HG03442 (cell line): ENCODE measurements at regions not wholly inside any gene's neighbourhood (a gene's known extent, or its start where the extent isn't known, plus 50 kb on each side); places are given as distances from the start of the nearest gene placed in this dataset.
"Not testable (repeated sequence)": the region's sequence is repeated elsewhere in the genome, so short reads cannot be mapped to it uniquely, and the experiment has no call there.

Source experiments
- ATAC-seq: cut with Tn5 transposase; IDR thresholded peaks from one replicate; pipeline ENCODE4 v1.9.1; 2021; ENCODE audit warnings: mild to moderate bottlenecking, moderate library complexity; ENCODE audit not compliant: unreplicated experiment

GRCh38 chr14:55803873-55804553 lies 224.0 kb downstream of the KTN1 start:
- no peak for ATAC-seq

GRCh38 chr14:55805250-55805649 lies 225.2 kb downstream of the KTN1 start:
- ATAC-seq: no peak

- peak; percentile 79 for ATAC-seq
Measured at GRCh38 chr14:55807053-55807880, 227.3 kb downstream of the KTN1 start.

GRCh38 chr14:55807881-55808379 lies 227.9 kb downstream of the KTN1 start:
- ATAC-seq: no peak

GRCh38 chr14:55813630-55814029 lies 233.6 kb downstream of the KTN1 start:
- no peak for ATAC-seq

- no peak for ATAC-seq
Measured at GRCh38 chr14:55814064-55814463, 234.1 kb downstream of the KTN1 start.

- no peak for ATAC-seq
Measured at GRCh38 chr14:55814873-55815272, 234.9 kb downstream of the KTN1 start.

- no peak for ATAC-seq
Measured at GRCh38 chr14:55816225-55816624, 236.2 kb downstream of the KTN1 start.

- ATAC-seq: peak; percentile 67
Measured at GRCh38 chr14:55819610-55820304, 239.8 kb downstream of the KTN1 start.

- no peak for ATAC-seq
Measured at GRCh38 chr14:55822906-55823305, 242.9 kb downstream of the KTN1 start.

GRCh38 chr14:55832122-55832911 lies 252.3 kb downstream of the KTN1 start:
- ATAC-seq: no peak

- ATAC-seq: no peak
Measured at GRCh38 chr14:55832974-55833373, 253.0 kb downstream of the KTN1 start.

- no peak for ATAC-seq
Measured at GRCh38 chr14:55834390-55834789, 254.4 kb downstream of the KTN1 start.

GRCh38 chr14:55835985-55836384 lies 256.0 kb downstream of the KTN1 start:
- no peak for ATAC-seq

GRCh38 chr14:55837467-55837866 lies 257.5 kb downstream of the KTN1 start:
- ATAC-seq: no peak

- no peak for ATAC-seq
Measured at GRCh38 chr14:55838529-55839052, 258.6 kb downstream of the KTN1 start.

GRCh38 chr14:55839301-55839947 lies 259.4 kb downstream of the KTN1 start:
- not testable (repeated sequence) for ATAC-seq

- ATAC-seq: no peak
Measured at GRCh38 chr14:55840821-55841220, 260.8 kb downstream of the KTN1 start.

GRCh38 chr14:55841625-55842024 lies 261.6 kb downstream of the KTN1 start:
- no peak for ATAC-seq
